ENCODE measurements at regions not wholly inside any gene's neighbourhood (a gene's known extent, or its start where the extent isn't known, plus 50 kb on each side); places are given as distances from the start of the nearest gene placed in this dataset.

GRCh38 chr5:57582578-57583070, 100.0 kb upstream of the ACTBL2 start:
- no peak overlapping the region for H3K4me3 ChIP-seq

DNA sequence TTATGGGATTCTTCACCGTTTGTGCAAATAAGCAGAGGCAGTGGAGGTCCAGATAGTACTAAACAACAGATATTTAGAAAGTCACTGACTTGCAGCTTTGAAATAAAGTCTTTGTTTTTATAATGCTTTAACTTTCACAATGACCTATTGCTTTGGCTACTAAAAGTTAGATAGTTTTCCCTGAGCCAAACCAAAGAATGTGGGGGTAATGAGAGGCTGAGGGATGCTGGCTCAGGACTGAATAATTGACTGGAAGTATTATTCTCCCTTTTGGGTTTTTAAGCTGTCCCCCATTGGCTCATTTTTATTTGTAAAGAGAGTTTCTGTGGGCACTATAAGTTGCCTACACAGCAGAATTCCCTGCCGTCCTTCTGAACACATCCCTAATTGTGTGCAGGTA, 99.2 kb upstream of the ACTBL2 start:
- H3K27me3 ChIP-seq: no peaks in the 10 kb centered on the region
- H3K4me1 ChIP-seq: no peaks in the 10 kb centered on the region
- no peak overlapping the region for H3K4me3 ChIP-seq
- no peak for DNase-seq
- H3K27ac ChIP-seq: no peak overlapping the region
- H3K9me3 ChIP-seq (replicated peaks): no peaks in the 10 kb centered on the region
- no peaks in the 10 kb centered on the region for H3K36me3 ChIP-seq

More at GRCh38 chr5:57582578-57583070, 100.0 kb upstream of the ACTBL2 start:
- no peak for DNase-seq
- Histone ChIP-seq H3K27me3 (no peaks in the 10 kb centered on the region), H3K4me1 (no peaks in the 10 kb centered on the region), H3K27ac (no peak overlapping the region), H3K9me3 (replicated peaks) (no peaks in the 10 kb centered on the region), H3K36me3 (no peaks in the 10 kb centered on the region)

GRCh38 chr5:57581222-57581621, 98.6 kb upstream of the ACTBL2 start:
- H3K9me3 ChIP-seq (replicated peaks): no peaks in the 10 kb centered on the region
- no peaks in the 10 kb centered on the region; the same call in 1 of the 2 replicates for H3K4me1 ChIP-seq
- DNase-seq: no peak
- H3K27me3 ChIP-seq: no peaks in the 10 kb centered on the region
- H3K4me3 ChIP-seq: no peak overlapping the region
- H3K27ac ChIP-seq: no peak overlapping the region
- no peaks in the 10 kb centered on the region for H3K36me3 ChIP-seq

DNA sequence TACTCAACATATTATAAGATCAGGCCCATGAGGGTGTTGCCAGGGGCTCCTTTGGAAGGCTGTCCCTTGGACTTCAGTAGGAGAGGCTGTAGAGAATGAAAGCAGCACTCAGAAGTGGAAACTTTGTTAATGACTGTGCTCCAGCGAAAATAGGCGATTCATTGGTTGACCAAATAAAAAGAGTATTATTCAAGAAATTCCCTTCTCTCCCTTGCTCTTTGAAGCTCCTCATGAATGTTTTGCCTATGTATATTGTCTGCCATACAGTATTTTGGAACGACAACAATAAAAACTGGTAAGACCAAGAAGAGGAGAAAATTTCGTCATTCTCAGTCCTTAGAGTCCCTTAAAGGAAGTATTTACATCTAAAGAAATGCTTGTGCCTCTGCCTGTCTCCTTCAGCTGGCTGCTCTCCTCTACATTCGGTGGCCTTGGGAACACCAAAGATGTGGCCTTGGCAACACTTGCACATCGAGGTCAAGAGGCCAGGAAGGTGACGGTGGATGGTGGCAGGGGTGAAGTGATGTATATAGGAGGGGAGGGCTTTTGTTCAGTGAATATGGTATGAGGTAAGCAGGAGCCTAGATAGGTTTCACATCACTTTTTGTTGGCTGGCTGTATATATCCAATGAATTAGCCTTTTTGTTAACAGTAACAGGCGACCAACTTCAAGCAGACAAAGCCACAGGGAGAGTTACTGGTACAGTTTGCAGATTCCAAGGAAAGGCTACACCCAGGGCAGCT, 95.0 kb upstream of the ACTBL2 start:
- DNase-seq: no peak
- Histone ChIP-seq H3K27ac (no peak overlapping the region), H3K9me3 (replicated peaks) (no peaks in the 10 kb centered on the region), H3K27me3 (no peaks in the 10 kb centered on the region), H3K36me3 (no peaks in the 10 kb centered on the region), H3K4me1 (no peaks in the 10 kb centered on the region; the same call in 1 of the 2 replicates), H3K4me3 (no peak overlapping the region)

DNA sequence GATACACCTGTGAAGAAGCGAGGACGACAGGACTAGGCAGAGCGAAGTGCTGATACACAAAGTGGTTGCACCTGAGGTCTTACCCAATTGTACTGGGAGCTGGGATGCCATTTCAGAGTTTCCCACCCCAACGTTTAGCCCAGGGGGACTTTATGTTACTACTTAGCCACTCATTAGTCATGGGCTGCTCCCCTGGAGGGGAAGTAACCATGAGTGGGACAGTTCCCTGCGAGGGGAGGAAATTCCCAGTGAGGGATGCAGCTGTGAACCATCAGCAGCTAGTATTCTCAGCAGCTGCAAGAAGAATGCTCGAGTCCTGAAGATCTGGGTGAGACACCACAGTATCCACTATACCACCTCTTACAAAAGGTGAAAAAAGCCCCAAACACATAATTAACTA, 93.7 kb upstream of the ACTBL2 start:
- Histone ChIP-seq H3K27me3 (no peaks in the 10 kb centered on the region), H3K4me3 (no peak overlapping the region), H3K4me1 (no peaks in the 10 kb centered on the region; the same call in 1 of the 2 replicates), H3K36me3 (no peaks in the 10 kb centered on the region), H3K9me3 (replicated peaks) (no peaks in the 10 kb centered on the region), H3K27ac (no peak overlapping the region)
- DNase-seq: peak; percentile 13 to 33

- H3K4me3 ChIP-seq: no peak overlapping the region
- H3K4me1 ChIP-seq: no peaks in the 10 kb centered on the region; the same call in 1 of the 2 replicates
- H3K27me3 ChIP-seq: no peaks in the 10 kb centered on the region
- no peaks in the 10 kb centered on the region for H3K9me3 ChIP-seq (replicated peaks)
- no peaks in the 10 kb centered on the region for H3K36me3 ChIP-seq
- no peak overlapping the region for H3K27ac ChIP-seq
- no peak for DNase-seq
Observed at GRCh38 chr5:57575839-57576238, 93.2 kb upstream of the ACTBL2 start.

GRCh38 chr5:57572461-57572860, 89.8 kb upstream of the ACTBL2 start:
- Histone ChIP-seq H3K36me3 (no peaks in the 10 kb centered on the region), H3K4me1 (no peaks in the 10 kb centered on the region; the same call in 1 of the 2 replicates), H3K27me3 (no peaks in the 10 kb centered on the region), H3K27ac (no peak overlapping the region), H3K4me3 (no peak overlapping the region), H3K9me3 (replicated peaks) (no peaks in the 10 kb centered on the region)
- no peak for DNase-seq

GRCh38 chr5:57569601-57570000, 87.0 kb upstream of the ACTBL2 start:
- H3K4me3 ChIP-seq: no peak overlapping the region
- H3K27me3 ChIP-seq: no peaks in the 10 kb centered on the region
- H3K4me1 ChIP-seq: no peaks in the 10 kb centered on the region

DNA sequence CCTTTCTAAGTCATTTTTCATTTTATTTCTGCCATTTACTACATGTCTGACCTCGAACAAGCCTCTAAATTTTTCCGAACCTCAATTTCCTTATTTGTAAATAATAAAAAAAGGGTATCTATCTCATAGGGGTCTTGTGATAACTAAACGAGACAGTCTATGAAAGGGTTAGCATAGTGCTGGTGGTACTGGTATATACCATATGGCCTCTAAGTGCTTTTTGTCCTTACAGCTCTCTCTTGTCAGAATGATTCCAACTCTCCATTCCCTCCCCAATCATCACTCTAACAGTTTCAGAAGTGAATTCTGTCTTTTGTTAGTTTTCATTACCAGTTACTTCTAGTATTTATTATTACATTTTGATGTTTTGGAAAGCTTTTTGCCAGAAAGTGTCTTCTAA, 85.5 kb upstream of the ACTBL2 start:
- Histone ChIP-seq H3K4me1 (no peaks in the 10 kb centered on the region), H3K9me3 (replicated peaks) (no peaks in the 10 kb centered on the region), H3K4me3 (no peak overlapping the region), H3K27me3 (no peaks in the 10 kb centered on the region), H3K27ac (no peak overlapping the region), H3K36me3 (no peaks in the 10 kb centered on the region)
- no peak for DNase-seq

More at GRCh38 chr5:57569601-57570000, 87.0 kb upstream of the ACTBL2 start:
- H3K36me3 ChIP-seq: no peaks in the 10 kb centered on the region
- H3K9me3 ChIP-seq (replicated peaks): no peaks in the 10 kb centered on the region
- no peak for DNase-seq
- no peak overlapping the region for H3K27ac ChIP-seq

GRCh38 chr5:57566914-57567313, 84.3 kb upstream of the ACTBL2 start:
- H3K4me3 ChIP-seq: no peak overlapping the region
- H3K27me3 ChIP-seq: no peaks in the 10 kb centered on the region
- no peaks in the 10 kb centered on the region for H3K4me1 ChIP-seq
- no peaks in the 10 kb centered on the region for H3K9me3 ChIP-seq (replicated peaks)
- no peaks in the 10 kb centered on the region for H3K36me3 ChIP-seq
- H3K27ac ChIP-seq: no peak overlapping the region
- DNase-seq: no peak

DNA sequence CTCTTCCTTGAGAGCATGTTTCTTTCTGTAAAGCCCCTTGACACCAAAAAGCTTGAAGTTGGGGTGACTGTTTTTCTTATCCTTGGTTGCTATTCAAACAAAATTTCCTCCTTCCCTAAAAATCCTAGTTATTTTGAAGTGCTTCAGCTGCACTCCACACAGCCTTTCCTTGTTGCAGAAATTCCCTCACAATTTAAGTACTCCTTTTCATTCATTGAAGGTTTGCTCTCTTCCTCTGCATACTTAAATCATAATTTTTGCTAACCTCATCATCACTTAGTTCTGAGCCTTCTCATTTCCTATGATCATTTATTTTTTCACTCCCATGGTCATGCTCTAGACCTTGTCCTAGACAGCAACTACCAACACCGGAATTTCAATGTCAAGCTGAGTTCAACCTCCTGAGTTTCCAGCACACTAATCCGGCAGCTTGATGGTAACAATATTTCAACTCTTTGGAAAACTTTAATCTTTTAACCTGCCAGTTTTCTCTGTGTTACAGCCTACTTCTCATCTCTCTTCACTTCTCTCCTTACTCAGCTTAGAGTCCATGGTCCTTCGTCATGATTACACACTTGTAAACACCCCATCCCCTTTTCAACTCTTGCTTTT, 78.7 kb upstream of the ACTBL2 start:
- H3K9me3 ChIP-seq (replicated peaks): no peaks in the 10 kb centered on the region
- H3K4me1 ChIP-seq: no peaks in the 10 kb centered on the region
- no peak overlapping the region for H3K4me3 ChIP-seq
- no peaks in the 10 kb centered on the region for H3K27me3 ChIP-seq
- H3K36me3 ChIP-seq: no peaks in the 10 kb centered on the region
- no peak for DNase-seq
- H3K27ac ChIP-seq: no peak overlapping the region

DNA sequence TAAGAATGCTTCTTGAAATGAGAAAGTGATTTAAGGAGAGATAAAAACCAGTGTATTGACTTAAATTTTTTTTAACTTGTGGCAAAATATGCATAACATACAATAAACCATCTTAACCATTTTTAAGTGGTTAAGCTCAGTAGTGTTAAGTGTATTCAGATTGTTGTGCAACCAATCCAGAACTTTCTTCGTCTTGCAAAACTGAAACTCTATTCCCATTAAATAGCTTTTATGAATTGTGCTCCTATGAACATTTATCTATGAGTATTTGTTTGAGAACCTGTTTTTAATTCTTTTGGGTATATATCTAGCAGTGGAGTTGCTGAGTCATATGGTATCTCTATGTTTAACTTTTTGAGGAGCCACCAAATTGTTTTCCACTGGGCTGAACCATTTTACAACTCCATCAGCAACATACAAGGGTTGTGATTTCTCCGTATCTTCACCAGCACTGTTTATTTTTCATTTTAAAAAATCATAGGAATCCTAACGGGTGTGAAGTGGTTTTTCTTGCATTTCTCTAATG, 76.6 kb upstream of the ACTBL2 start:
- DNase-seq: no peak
- H3K4me3 ChIP-seq: no peak overlapping the region
- no peaks in the 10 kb centered on the region for H3K4me1 ChIP-seq
- no peaks in the 10 kb centered on the region for H3K36me3 ChIP-seq
- H3K9me3 ChIP-seq (replicated peaks): no peaks in the 10 kb centered on the region
- H3K27ac ChIP-seq: no peak overlapping the region
- no peaks in the 10 kb centered on the region for H3K27me3 ChIP-seq

DNA sequence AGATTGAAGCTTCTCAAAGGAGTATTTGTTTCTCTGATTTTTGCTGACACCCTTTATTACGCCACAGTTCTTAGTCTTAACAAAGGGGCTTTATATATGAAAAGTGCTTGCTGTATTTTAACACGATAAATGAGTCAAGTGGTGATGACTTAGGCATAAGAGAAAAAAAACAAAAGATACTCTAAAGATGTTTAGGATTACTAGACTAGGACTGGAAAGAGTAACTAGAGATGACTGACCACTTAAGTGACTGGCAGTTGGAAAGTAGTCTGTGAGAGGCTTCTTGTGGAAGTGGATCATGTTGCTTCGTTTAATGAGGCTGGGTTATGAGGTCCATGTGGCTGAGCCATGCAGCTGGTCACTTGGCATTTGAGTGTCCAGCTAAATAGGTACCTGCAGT, 69.4 kb upstream of the ACTBL2 start:
- peaks cover 34% of the 10 kb centered on the region for H3K4me1 ChIP-seq
- no peaks in the 10 kb centered on the region for H3K27me3 ChIP-seq
- H3K4me3 ChIP-seq: no peak overlapping the region
- H3K27ac ChIP-seq: no peak overlapping the region
- DNase-seq: peak in 1 of 2 experiments; percentile 43
- H3K36me3 ChIP-seq: no peaks in the 10 kb centered on the region
- peaks cover 12% of the 10 kb centered on the region for H3K9me3 ChIP-seq (replicated peaks)

DNA sequence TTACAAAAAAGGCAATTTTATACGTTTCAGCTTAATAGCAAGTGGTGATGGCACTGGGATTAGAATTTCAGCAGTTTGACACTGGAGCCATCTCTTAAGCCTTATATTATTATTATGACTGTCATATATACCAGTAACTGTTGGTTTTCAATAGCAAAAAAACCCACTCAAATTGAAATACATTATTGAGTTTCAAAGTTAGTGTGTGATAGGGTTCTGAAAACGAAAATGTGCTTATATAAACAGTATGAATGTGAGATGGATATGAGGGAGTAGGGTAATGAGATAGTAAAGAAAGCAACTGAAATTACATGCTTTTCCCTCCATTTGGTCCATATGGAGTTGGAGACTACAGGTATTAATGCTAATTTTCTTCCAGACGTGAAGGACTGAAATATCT, 68.6 kb upstream of the ACTBL2 start:
- no peak for DNase-seq
- Histone ChIP-seq H3K4me3 (no peak overlapping the region), H3K9me3 (replicated peaks) (peaks cover 12% of the 10 kb centered on the region), H3K27ac (no peak overlapping the region), H3K27me3 (no peaks in the 10 kb centered on the region), H3K4me1 (peaks cover 34% of the 10 kb centered on the region), H3K36me3 (no peaks in the 10 kb centered on the region)

- Histone ChIP-seq H3K4me1 (peaks cover 34% of the 10 kb centered on the region), H3K9me3 (replicated peaks) (peaks cover 12% of the 10 kb centered on the region), H3K27ac (peak overlapping the region; percentile 90), H3K27me3 (no peaks in the 10 kb centered on the region), H3K36me3 (no peaks in the 10 kb centered on the region), H3K4me3 (peak overlapping the region; percentile 16; the same call in 1 of the 2 replicates)
- peak; percentile 94 to 95 for DNase-seq
Observed at GRCh38 chr5:57550132-57550531, 67.5 kb upstream of the ACTBL2 start.
